Kasumi-1 (cell line): ENCODE measurements at regions not wholly inside any gene's neighbourhood (a gene's known extent, or its start where the extent isn't known, plus 50 kb on each side); places are given as distances from the start of the nearest gene placed in this dataset.

Experiments used
- DNase-seq, 2 experiments: peaks; one replicate each; lab custom pipeline; 2025; lab: John Stamatoyannopoulos, UW

- DNase-seq: no peak
Measured at GRCh38 chr1:216997831-216998230, 274.6 kb upstream of the ESRRG start.

GRCh38 chr1:216997069-216997468 lies 273.8 kb upstream of the ESRRG start:
- no peak for DNase-seq

- DNase-seq: no peak
Measured at GRCh38 chr1:216984536-216984935, 261.3 kb upstream of the ESRRG start.

- DNase-seq: no peak
Measured at GRCh38 chr1:216983823-216984222, 260.6 kb upstream of the ESRRG start.

- no peak for DNase-seq
Measured at GRCh38 chr1:216961516-216961915, 238.3 kb upstream of the ESRRG start.

- no peak for DNase-seq
Measured at GRCh38 chr1:216960716-216961115, 237.5 kb upstream of the ESRRG start.

- DNase-seq: no peak
Measured at GRCh38 chr1:216958569-216958968, 235.3 kb upstream of the ESRRG start.

- no peak for DNase-seq
Measured at GRCh38 chr1:216953495-216953894, 230.3 kb upstream of the ESRRG start.

- DNase-seq: no peak
Measured at GRCh38 chr1:216952864-216953263, 229.6 kb upstream of the ESRRG start.

- no peak for DNase-seq
Measured at GRCh38 chr1:216945538-216946080, 222.4 kb upstream of the ESRRG start.

GRCh38 chr1:216944864-216945510 lies 221.8 kb upstream of the ESRRG start:
- DNase-seq: no peak

- DNase-seq: no peak
Measured at GRCh38 chr1:216937491-216937890, 214.3 kb upstream of the ESRRG start.

- DNase-seq: no peak
Measured at GRCh38 chr1:216936779-216937178, 213.6 kb upstream of the ESRRG start.

GRCh38 chr1:216935901-216936300 lies 212.7 kb upstream of the ESRRG start:
- DNase-seq: no peak

GRCh38 chr1:216932424-216932823 lies 209.2 kb upstream of the ESRRG start:
- DNase-seq: no peak

- DNase-seq: no peak
Measured at GRCh38 chr1:216929870-216930582, 206.8 kb upstream of the ESRRG start.

- no peak for DNase-seq
Measured at GRCh38 chr1:216927633-216928032, 204.4 kb upstream of the ESRRG start.

- no peak for DNase-seq
Measured at GRCh38 chr1:216926720-216927510, 203.7 kb upstream of the ESRRG start.

GRCh38 chr1:216925962-216926625 lies 202.9 kb upstream of the ESRRG start:
- no peak for DNase-seq

- no peak for DNase-seq
Measured at GRCh38 chr1:216924732-216925131, 201.5 kb upstream of the ESRRG start.

- DNase-seq: no peak
Measured at GRCh38 chr1:216923601-216924000, 200.4 kb upstream of the ESRRG start.

- no peak for DNase-seq
Measured at GRCh38 chr1:216922406-216922805, 199.2 kb upstream of the ESRRG start.
